HG03064 (cell line): ENCODE measurements at regions not wholly inside any gene's neighbourhood (a gene's known extent, or its start where the extent isn't known, plus 50 kb on each side); places are given as distances from the start of the nearest gene placed in this dataset.

ENCODE experiments used
- ATAC-seq: cut with Tn5 transposase; IDR thresholded peaks from one replicate; pipeline ENCODE4 v1.9.1; 2021; ENCODE audit warnings: low read depth; ENCODE audit not compliant: unreplicated experiment

DNA sequence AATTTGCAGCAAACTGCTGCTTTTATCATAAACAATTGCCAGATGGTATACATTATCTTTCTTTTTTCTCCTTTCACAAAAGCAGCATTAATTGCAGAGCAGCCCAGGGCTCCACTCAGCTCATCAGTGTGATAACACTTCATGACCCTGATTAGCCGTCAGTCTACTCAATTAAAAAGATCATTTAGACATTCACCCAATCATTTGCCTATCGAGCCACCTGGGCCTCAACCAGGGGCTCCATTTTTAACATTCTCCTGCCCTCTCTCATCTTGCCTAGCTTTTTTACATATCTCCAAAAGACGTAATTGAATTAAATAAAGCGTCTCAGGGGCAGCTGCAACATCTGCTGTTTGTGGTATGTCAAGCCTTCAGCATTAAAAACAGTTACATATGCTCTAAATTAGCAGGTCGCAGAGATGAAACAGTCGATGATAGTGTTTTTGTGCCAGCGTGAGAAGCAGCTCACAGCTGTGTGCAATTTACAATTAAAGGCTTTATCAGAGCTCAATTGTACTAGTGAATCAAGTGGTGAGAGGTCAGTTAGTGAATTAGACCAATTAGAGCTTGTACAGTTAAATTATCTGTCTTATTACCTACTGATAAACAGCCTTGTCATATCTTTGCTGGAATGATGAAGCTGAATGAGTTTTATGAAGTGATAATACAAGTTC is 522.5 kb downstream of the ETV1 start:
- no peak for ATAC-seq

GRCh38 chr7:13476881-13477444 is 512.5 kb downstream of the ETV1 start:
- no peak for ATAC-seq

- ATAC-seq = no peak
Measured at GRCh38 chr7:13489386-13489785, 500.1 kb downstream of the ETV1 start.

- ATAC-seq = no peak
Measured at GRCh38 chr7:13496976-13497375, 492.5 kb downstream of the ETV1 start.

GRCh38 chr7:13508586-13508985 is 480.9 kb downstream of the ETV1 start:
- no peak for ATAC-seq

DNA sequence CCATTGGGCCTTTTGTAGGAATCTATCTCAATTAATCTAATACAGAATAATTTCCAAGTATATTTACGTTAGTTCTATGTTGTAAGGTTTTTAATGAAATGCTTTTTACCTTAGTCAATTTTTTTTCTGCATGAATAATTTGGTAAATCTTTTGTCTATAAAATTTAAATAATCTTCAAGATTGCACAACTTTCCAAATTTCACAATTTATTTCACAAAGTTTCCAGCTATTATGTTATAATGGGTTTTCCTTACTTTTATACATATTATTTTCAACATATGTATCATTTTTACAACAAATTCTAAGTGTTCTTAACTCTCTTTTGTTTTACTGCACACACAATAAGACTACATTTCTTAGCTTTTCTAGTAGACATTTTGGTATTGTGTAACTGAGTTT is 470.7 kb downstream of the ETV1 start:
- ATAC-seq = no peak

DNA sequence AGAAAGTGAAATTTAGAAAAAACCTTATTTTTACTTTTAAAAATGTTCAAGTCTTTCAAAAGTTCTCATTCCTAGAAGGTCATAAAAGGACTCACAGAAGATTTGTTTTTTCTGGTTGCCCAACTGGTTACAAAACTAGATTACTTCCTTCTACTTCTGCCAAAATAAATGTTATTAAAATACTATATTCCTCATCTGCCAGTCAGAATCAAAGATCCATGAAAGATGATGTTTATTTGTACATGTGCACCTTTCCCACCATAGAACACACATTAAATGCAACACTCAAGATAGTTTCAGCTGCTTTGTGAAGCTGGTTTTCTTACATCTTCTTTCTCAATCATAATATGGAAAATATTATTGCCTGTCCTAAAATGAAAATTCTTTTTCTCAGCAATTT is 465.4 kb downstream of the ETV1 start:
- no peak for ATAC-seq

- ATAC-seq = no peak
Measured at GRCh38 chr7:13532028-13532753, 457.3 kb downstream of the ETV1 start.

DNA sequence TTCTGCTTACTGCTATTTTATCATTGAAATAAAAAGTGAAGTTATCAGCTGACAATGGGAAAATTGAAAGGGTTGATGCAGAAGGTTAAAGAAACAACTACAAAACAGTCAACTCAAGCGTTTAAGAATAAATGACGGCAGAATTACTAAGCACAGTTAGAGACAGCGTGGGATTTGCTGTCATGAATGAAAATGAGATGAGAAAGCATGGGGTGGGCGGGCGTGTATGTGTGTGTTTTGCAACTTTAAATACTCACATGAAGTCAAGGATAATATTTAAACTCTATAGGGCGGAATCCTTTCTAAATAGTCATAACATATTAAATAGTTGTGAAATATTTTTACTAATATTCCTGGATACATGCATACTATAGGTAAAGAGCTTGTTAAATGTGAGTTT is 450.8 kb downstream of the ETV1 start:
- no peak for ATAC-seq

GRCh38 chr7:13540429-13540828 is 449.0 kb downstream of the ETV1 start:
- ATAC-seq = no peak

DNA sequence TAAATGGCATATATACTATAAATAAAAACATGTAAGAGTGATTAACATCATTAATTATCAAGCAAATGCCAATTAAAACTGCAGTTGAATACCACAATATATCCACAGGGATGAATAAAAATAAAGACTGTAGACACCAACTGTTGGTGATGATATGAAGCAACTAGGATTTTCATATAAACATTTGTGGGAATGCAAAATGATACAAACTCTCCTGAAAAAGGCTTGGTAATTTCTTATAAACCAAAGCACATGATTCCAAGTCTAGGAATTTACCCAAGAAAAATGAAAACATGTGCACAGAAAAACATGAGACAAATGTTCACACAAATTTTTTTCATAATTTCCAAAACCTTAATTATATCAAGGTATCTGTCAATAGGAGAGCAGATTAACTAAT is 448.1 kb downstream of the ETV1 start:
- no peak for ATAC-seq

GRCh38 chr7:13542451-13542850 is 447.0 kb downstream of the ETV1 start:
- no peak for ATAC-seq

- no peak for ATAC-seq
Measured at GRCh38 chr7:13551503-13551902, 438.0 kb downstream of the ETV1 start.

DNA sequence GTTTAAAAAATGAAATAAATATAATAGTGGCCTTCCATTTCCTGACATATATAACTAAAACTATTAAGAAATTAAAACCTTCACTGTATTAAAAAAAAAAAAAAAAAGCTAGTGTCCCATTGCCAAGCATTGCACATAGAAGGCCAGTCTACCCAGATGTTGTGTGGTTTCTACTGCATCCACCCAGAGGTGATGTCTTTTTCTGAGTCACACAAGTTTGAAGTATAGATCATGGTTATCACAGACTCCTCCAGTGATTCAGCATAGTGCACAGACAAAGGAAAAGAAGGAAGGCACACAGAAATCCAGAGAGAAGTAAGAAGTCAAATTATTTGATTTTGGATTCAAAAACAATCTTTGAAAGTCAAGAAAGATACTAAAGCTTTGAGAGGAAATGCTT is 429.0 kb downstream of the ETV1 start:
- ATAC-seq = no peak

DNA sequence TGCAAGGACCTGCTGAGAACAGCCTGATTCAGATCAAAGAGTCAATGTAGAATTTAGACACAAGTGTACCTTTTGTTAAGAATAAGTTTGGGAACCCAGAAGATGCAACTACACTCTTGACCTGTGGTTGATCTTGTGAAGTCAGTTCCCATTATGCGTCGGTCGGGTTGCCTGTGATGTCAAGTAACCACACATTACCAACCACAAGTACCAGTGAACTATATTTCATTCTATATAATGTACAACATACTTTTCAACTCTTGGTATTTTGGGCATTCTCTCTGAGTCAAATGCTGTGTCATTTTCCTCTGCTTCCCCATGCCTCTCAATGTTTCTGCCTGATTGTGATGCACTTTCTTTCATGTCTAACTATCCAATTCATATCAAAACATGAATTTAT is 426.2 kb downstream of the ETV1 start:
- ATAC-seq = no peak

- ATAC-seq = no peak
Measured at GRCh38 chr7:13563680-13564079, 425.8 kb downstream of the ETV1 start.

DNA sequence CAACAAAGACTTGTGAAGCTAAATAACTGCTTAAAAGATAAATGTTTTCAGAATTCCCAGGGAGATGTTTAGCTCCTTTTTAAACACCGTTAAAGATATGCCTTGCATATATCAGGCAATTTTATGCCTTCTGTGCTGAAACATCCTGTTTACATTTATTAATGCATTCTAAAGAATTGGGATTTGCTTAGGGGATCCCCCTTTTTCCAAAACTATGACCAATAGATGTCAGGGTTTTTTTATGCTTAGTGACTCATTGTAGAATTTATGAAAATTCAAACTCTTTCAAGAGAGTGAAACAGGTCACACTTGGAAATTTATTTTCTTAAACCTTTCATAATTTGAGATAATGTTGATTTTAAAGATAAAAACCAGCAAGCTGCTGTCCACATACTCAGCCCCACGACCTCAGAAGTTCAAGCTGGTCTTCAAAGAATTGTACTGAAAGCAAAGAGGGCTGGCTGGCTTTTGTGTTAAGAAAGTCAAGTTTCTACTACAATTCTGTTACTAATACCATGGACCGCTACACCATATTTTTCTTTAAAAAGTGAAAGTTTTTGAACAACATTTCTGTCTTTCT is 411.8 kb downstream of the ETV1 start:
- no peak for ATAC-seq

DNA sequence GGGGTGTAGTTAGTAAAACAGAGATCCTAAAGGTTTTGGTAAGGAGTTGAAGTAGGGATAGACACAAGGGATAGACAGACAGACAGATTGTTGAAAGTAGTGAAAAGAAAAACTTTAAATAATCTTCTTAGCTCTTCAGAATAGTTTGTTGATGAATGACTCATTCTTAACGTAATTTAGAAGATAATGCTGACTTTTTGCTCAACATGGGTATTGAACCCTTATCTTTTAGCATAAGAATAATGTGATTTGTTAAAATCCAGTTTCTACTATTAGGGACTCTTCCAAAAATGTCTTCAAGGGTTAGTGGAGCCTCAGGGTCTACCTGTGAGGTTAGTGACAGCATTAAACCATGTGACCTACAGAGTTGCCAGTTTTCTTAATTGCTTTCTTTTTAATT is 411.2 kb downstream of the ETV1 start:
- no peak for ATAC-seq

GRCh38 chr7:13581097-13581496 is 408.4 kb downstream of the ETV1 start:
- ATAC-seq = no peak

DNA sequence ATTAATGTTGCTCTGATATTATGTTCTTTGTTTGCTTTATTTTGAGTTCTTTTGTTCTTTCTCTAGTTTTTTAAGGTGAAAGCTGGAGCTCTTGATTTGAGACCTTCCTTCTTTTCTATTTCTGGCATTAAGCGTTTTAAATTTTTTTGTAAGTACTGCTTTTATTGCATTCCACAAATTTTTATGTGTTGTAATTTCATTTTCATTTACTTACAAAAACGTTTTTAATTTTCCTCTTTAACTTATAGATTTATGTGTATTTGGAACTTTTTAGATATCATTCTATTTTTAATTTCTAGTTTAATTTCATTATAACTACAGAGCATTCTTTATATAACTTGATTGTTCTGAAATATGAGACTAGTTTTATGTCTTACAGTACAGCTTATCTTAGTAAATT is 395.6 kb downstream of the ETV1 start:
- ATAC-seq = no peak

DNA sequence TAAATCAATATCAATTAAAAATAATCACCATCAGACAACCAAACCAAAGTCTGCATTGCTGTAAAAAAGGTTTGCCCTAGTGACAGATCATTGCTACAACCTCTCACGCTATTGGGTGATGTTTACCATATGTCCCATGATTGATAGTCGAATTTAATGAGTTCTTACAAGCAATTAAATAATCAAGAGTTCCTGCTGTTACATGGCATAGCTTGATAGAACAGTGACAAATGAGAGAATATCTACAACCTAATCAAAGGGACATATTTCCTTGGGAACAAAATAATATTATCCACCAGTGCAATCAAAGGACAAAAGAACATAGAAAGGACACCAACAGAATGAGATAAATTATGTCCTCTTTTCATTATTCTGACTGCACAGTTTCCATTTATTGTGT is 387.4 kb downstream of the ETV1 start:
- ATAC-seq = no peak

- no peak for ATAC-seq
Measured at GRCh38 chr7:13603016-13603415, 386.4 kb downstream of the ETV1 start.
